Breast epithelium (tissue), 4 donors: ENCODE measurements at regions not wholly inside any gene's neighbourhood (a gene's known extent, or its start where the extent isn't known, plus 50 kb on each side); places are given as distances from the start of the nearest gene placed in this dataset.

Source experiments
- DNase-seq, 2 donors: peaks; one replicate each; pipeline ENCODE4 v3.0.0-alpha.2; 2019; ENCODE audit warnings: low spot score in 2 of 2
- H3K27ac ChIP-seq, 2 donors: fragments of 200-600 bp; sonication (generic) in 1 of 2; one replicate each; pipeline ENCODE4 v1.5.1; 2016 to 2019; ENCODE audit warnings: mild to moderate bottlenecking in 1 of 2
- H3K27me3 ChIP-seq, 2 donors: fragments of 200-600 bp; sonication (generic) in 1 of 2; one replicate each; pipeline versions ENCODE4 v1.5.1 to v1.6.0; 2017 to 2019; ENCODE audit warnings: control low read depth in 1 of 2, mild to moderate bottlenecking in 1 of 2
- H3K36me3 ChIP-seq: fragments of 200-600 bp; one replicate; pipeline ENCODE4 v1.5.1; 2019
- H3K4me1 ChIP-seq, 2 donors: fragments of 200-600 bp; sonication (generic); one replicate each; pipeline ENCODE4 v1.5.1; 2016 to 2019; ENCODE audit warnings: control low read depth in 1 of 2
- H3K4me3 ChIP-seq, 3 donors: fragments of 200-600 bp; sonication (generic); 1 replicate in 2 of 3; 2 replicates in 1 of 3; pipeline ENCODE4 v1.5.1; 2016 to 2019; ENCODE audit warnings: mild to moderate bottlenecking in 3 of 3, moderate library complexity in 2 of 3
- H3K9me3 ChIP-seq, 2 donors: fragments of 200-600 bp; sonication (generic) in 1 of 2; one replicate each; pipeline ENCODE4 v1.5.1; 2016 to 2019; ENCODE audit warnings: control low read depth in 1 of 2
- POLR2A ChIP-seq: fragments of 450-650 bp; IDR thresholded peaks from one replicate; pipeline ENCODE4 v1.6.1; 2016; ENCODE audit warnings: antibody characterized with exemption, mild to moderate bottlenecking, moderate library complexity
- POLR2AphosphoS5 ChIP-seq, 3 donors: sonication (generic); formaldehyde crosslinking; IDR thresholded peaks; one replicate each; pipeline ENCODE4 v1.6.1; 2017; ENCODE audit warnings: antibody characterized with exemption in 3 of 3
- intact Hi-C: fragments of 100-400 bp; cut with DNase I; formaldehyde crosslinking; loops from one replicate; pipeline ENCODE4 v1.15.1; 2023; ENCODE audit warnings: low total_unique reads
- TF ChIP-seq, protein P1 (sequence below), 3 donors: fragments of 450-650 bp; IDR thresholded peaks; one replicate each; pipeline ENCODE4 v1.5.1; 2016 to 2017; ENCODE audit warnings: antibody characterized with exemption in 3 of 3, mild to moderate bottlenecking in 3 of 3, moderate library complexity in 3 of 3

DNA sequence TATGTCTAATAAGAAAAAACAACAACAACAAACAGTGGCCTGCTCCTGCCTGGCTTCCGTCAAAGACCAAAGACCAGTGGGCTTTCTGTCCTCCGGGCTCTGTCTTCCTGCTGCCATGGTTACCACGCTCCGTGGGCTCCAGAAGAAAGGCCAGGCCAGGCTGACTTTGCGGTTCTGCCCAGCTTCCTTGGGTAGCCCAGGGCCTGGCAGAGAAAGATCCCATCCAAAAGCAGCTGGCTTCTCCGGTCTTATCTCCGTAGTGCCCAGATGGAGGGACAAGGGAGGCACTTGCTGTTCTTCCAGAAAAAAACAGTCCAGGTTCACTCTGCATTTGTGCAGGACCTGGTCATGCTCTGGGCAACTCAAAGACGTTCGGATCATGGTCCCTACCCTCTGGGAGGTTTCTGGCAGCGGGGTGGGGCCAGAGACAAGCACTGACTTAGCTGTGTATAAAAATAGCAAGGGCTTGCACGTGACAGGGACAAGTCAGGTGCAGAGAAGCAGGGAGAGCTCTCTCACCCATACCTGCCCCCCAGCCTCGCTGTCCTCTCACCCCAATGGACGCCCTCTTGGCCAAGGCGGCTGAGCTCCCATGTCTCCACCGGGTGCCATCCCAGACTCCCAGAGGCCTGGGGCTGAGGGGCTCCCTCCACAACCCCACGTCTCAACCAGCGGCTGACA lies 212.2 kb downstream of the C9orf50 start:
- Histone ChIP-seq H3K4me3 (no peak overlapping the region), H3K9me3 (no peaks in the 10 kb centered on the region), H3K27me3 (no peaks in the 10 kb centered on the region), H3K27ac (no peak overlapping the region), H3K36me3 (no peaks in the 10 kb centered on the region), H3K4me1 (peaks cover 0 to 8% of the 10 kb centered on the region in 2 donors)
- TF ChIP-seq, protein P1, sequence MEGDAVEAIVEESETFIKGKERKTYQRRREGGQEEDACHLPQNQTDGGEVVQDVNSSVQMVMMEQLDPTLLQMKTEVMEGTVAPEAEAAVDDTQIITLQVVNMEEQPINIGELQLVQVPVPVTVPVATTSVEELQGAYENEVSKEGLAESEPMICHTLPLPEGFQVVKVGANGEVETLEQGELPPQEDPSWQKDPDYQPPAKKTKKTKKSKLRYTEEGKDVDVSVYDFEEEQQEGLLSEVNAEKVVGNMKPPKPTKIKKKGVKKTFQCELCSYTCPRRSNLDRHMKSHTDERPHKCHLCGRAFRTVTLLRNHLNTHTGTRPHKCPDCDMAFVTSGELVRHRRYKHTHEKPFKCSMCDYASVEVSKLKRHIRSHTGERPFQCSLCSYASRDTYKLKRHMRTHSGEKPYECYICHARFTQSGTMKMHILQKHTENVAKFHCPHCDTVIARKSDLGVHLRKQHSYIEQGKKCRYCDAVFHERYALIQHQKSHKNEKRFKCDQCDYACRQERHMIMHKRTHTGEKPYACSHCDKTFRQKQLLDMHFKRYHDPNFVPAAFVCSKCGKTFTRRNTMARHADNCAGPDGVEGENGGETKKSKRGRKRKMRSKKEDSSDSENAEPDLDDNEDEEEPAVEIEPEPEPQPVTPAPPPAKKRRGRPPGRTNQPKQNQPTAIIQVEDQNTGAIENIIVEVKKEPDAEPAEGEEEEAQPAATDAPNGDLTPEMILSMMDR (IDR thresholded peaks at IDR 0.05): no peak
- TF ChIP-seq POLR2A (no peak), POLR2AphosphoS5 (IDR thresholded peaks at IDR 0.05) (no peak)
- no peak for DNase-seq
- intact Hi-C loops: no loop called here

DNA sequence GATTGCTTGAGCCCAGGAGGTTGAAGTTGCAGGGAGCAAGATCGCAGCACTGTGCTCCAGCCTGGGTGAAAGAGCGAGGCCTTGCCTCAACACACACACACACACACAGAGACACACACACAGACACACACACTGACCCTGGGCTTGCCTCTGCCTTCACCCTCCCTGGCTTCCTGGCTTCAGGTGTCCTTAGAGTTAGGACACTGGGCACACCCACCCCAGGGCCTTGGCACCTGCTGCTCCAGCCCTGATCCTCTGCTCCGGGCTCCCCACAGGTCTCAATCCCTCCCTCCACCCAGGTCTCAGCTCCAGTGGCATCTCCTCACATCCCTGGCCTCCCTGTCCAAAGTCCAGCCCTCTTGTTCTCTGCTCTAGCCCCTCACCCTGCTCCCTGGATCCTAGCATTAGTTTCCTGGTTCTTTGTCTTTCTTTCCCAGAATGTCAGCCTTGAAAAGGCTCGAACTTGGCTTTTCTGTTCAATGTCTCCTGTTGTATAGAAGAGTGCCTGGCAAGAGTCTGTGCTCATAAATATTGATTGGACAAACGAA lies 212.9 kb downstream of the C9orf50 start:
- no peak for DNase-seq
- Histone ChIP-seq H3K9me3 (no peaks in the 10 kb centered on the region), H3K27ac (no peak overlapping the region), H3K4me1 (peaks cover 0 to 8% of the 10 kb centered on the region in 2 donors), H3K4me3 (no peak overlapping the region), H3K36me3 (no peaks in the 10 kb centered on the region), H3K27me3 (no peaks in the 10 kb centered on the region)
- intact Hi-C loops: no loop called here
- TF ChIP-seq POLR2AphosphoS5 (IDR thresholded peaks at IDR 0.05) (no peak), POLR2A (no peak)
- TF ChIP-seq, protein P1 (IDR thresholded peaks at IDR 0.05): no peak

DNA sequence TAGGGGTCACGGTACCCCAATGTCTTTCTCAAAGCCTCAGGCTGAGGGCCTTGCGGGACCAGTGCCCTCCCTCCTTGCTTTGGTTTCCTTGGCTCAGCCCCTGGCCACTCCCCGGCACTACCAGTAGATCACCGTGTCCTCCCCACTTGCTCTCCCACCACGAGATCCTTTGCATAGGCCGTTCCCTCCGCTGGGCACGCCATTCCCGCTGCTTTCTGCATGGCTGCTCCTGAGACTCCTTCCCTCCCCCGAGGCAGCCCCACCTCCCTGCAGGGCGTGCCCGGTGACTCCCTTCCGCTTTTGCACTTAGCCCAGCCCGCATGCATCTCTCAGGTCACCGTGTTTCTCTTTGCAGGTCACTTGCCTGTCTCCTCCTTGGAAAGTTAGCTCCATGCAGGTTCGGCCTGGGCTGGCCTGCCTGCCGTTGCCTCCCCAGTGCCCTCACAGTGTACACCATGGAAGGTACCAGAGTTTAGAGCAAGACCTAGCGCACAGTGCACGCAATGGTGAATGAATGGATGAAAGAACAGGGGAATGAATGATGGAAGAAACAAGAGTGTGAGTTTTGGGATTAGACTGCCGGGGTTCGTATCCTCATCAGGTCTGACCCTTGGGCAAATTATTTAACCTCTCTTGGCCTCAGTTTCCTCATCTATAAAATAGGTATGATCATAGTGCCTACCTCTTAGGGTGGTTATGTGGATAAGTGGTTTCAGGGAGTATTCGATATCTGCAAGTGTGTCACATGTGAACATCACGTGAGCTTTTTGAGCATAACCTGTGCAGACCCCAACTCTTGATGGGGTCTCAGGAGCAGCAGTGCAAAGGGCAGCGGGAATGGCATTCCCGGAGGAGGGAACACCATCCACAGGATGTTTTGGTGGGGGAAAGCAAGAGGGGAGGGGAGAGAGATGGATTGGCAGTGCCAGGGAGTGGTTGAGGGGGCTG lies 214.3 kb downstream of the C9orf50 start:
- H3K4me3 ChIP-seq: no peak overlapping the region
- no peaks in the 10 kb centered on the region for H3K9me3 ChIP-seq
- peak in 1 of 2 donors; percentile 76 for DNase-seq
- no peaks in the 10 kb centered on the region for H3K27me3 ChIP-seq
- H3K36me3 ChIP-seq: no peaks in the 10 kb centered on the region
- TF ChIP-seq, protein P1 (IDR thresholded peaks at IDR 0.05): no peak
- no peak for TF ChIP-seq POLR2AphosphoS5 (IDR thresholded peaks at IDR 0.05)
- no peak for TF ChIP-seq POLR2A
- intact Hi-C loops: no loop called here
- H3K27ac ChIP-seq: no peak overlapping the region
- H3K4me1 ChIP-seq: no peaks in the 10 kb centered on the region

DNA sequence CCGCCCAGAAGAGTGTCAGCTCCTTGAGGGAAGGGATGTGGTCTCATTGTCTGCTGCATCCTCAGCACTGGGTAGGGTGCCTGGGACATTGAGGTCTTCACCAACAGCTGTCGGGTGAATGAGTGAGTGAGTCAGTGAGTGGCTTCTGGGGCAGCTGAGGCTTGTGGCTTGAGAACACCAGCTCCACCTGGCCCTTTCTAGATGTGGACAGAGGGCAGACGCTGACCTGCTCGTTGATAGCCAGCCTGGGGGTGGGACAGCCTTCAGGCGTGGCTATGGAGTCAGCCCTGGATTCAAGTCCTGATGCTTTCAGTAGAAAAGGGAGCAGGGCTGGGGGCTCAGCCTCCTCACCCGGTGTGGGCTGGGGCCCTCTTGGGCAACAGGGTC lies 215.1 kb downstream of the C9orf50 start:
- Histone ChIP-seq H3K27ac (no peak overlapping the region), H3K36me3 (no peaks in the 10 kb centered on the region), H3K9me3 (no peaks in the 10 kb centered on the region), H3K4me3 (no peak overlapping the region), H3K4me1 (no peaks in the 10 kb centered on the region), H3K27me3 (no peaks in the 10 kb centered on the region)
- DNase-seq: no peak
- intact Hi-C loops: no loop called here
- TF ChIP-seq POLR2A: no peak

DNA sequence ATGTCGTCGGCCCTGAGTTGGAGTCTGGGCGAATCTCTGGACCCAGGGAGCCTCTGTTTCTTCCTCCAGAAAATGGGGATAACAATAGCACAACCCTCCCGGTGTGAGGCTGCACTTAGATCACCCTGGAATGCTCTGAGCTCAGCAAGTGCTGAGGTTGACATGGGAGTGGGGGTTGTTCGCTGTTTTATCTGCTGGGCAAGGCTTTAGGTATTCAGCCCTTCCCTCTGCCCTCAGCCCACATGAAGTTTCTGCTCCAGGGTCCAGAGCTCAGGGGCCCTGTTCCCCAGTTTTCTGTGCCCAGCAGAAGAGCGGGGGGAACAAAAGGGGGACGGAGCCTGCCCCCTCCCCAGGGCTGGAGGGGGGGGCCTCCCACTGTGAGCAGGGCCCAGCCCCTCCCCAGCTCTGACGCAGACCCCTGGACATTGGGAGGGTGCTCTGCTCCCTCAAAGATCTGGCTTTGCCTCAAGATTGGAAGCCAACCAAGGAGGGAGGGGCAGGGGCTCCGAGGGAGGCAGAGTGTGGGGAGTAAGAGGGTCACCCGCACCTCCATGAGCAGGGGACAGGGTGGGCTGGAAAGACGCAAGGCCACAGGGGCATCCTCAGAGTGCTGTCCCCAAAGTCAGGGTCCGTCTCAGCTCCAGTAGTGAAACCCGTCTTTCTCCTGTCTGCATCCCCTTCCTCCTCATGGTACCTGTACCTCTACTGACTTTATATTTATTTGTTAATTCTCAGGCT lies 215.6 kb downstream of the C9orf50 start:
- Histone ChIP-seq H3K27ac (peak overlapping the region in 1 of 2 donors; percentile 85), H3K36me3 (no peaks in the 10 kb centered on the region), H3K4me1 (no peaks in the 10 kb centered on the region), H3K9me3 (no peaks in the 10 kb centered on the region), H3K27me3 (no peaks in the 10 kb centered on the region), H3K4me3 (no peak overlapping the region)
- TF ChIP-seq POLR2A (no peak), POLR2AphosphoS5 (IDR thresholded peaks at IDR 0.05) (no peak)
- TF ChIP-seq, protein P1 (IDR thresholded peaks at IDR 0.05): no peak
- no peak for DNase-seq
- intact Hi-C loops: no loop called here
